ENCODE measurements at regions not wholly inside any gene's neighbourhood (a gene's known extent, or its start where the extent isn't known, plus 50 kb on each side); places are given as distances from the start of the nearest gene placed in this dataset.
A peak's percentile ranks its signal among the peaks of the same experiment; 100 is the strongest.

DNA sequence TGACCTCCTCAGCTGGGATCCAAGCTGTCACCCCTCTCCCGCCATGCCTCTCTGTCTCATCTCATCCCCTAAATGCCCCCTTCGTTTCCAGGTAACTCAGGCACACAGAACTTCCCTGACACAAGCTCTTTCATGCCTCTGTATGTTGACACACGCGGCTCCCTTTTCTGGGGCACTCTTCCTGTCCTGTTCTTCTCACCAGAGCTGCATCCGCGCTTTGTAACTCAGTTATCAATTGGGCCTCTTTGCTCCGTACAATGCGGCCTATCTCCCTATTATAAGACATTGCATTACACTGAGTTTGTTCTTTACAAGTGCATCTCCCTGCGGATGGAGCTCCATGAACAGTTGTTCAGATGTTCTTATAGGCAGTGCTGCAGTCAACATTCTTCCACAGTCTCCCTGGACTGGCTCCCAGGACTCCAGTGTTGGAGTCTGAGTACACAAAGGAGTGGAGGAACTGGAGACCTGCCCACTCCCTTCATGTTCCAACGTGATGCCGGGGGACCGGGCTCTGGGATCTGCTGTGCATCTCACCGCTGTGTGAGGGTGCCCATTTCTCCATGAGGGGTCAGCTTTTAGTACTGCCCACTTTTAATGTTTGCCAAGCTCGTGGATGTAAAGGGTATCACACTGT lies 56.9 kb upstream of the TNS3 start:
- H3K4me1 ChIP-seq (ENCODE audit: insufficient read depth, low read length), result peaks cover 47% of the 10 kb centered on the region
- TF ChIP-seq, protein P1, sequence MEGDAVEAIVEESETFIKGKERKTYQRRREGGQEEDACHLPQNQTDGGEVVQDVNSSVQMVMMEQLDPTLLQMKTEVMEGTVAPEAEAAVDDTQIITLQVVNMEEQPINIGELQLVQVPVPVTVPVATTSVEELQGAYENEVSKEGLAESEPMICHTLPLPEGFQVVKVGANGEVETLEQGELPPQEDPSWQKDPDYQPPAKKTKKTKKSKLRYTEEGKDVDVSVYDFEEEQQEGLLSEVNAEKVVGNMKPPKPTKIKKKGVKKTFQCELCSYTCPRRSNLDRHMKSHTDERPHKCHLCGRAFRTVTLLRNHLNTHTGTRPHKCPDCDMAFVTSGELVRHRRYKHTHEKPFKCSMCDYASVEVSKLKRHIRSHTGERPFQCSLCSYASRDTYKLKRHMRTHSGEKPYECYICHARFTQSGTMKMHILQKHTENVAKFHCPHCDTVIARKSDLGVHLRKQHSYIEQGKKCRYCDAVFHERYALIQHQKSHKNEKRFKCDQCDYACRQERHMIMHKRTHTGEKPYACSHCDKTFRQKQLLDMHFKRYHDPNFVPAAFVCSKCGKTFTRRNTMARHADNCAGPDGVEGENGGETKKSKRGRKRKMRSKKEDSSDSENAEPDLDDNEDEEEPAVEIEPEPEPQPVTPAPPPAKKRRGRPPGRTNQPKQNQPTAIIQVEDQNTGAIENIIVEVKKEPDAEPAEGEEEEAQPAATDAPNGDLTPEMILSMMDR (IDR thresholded peaks at IDR 0.05; ENCODE audit: extremely low read depth, low read depth, low read length), result no peak
- peak; percentile 69 for DNase-seq (ENCODE audit: insufficient read length, low spot score, missing footprints)
- H2AFZ ChIP-seq (ENCODE audit: low read length), result no peak overlapping the region
- H3K79me2 ChIP-seq (ENCODE audit: insufficient read depth, low read length), result no peaks in the 10 kb centered on the region
- H3K36me3 ChIP-seq (ENCODE audit: insufficient read depth, low read length), result no peaks in the 10 kb centered on the region
- no peak overlapping the region for H3K4me3 ChIP-seq (ENCODE audit: insufficient read depth, low read length)
- H3K27me3 ChIP-seq (ENCODE audit: insufficient read depth, low read length), result no peaks in the 10 kb centered on the region
- H3K4me2 ChIP-seq (ENCODE audit: insufficient read depth, low read length), result no peak overlapping the region
- H4K20me1 ChIP-seq (ENCODE audit: insufficient read depth, low read length), result no peaks in the 10 kb centered on the region
- H3K9me3 ChIP-seq (ENCODE audit: low read depth, low read length), result no peaks in the 10 kb centered on the region
- no peak overlapping the region for H3K27ac ChIP-seq (ENCODE audit: low read depth, low read length)

DNA sequence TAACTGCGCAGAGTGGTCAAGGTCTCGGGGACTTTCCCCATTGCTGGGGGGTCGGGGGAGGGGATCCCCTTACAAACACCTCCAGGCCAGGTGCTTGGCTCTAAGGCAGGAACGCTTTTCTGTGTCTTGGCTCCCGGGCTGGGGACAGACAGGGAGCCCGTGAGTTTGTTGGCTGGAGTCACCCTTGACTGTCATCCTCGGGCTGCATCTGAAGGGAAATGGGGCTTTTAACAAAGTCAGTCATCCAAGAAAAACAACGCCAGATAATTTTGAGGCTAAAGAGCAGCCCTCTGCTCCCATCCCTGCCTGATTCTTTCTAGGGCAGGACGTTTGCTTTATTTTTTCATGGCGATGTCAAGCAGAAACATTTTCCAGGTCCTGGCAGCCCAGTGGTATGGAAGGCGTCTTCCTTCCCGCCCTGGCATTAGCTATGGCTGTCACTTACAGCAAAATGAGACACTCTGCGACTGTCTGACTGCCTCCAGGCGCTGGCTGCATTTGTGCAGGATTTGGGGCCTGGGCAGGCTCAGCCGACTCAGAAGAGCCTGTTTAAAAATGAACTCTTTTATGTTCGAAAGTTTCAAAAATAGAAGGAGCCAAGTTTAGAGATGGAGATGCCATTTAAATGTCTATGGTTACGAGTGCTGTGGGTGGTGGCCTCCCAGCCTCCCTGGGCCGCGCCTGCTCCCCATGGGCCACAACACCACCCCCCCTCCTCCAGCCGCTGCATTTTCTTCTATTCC lies 54.7 kb upstream of the TNS3 start:
- peak overlapping the region; percentile 69 for H3K4me2 ChIP-seq (ENCODE audit: insufficient read depth, low read length)

DNA sequence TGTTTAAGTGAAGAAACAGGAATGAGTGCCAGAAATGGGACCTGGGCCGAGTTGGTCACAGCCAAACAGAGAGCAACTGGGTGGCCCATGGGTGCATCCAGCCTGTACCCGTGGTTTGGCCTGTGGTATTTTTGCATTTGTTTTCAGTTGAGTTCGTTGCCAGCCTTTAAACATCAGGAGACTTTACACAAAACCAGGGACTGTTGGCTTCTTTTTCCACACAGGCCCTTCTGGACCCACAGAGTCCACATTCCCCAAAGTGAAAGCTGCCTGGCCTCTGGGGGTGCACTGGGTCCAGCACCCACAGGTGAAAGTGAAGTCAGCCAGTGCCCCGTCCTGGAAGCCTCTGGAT lies 54.1 kb upstream of the TNS3 start:
- DNase-seq (ENCODE audit: insufficient read length, low spot score, missing footprints), result peak; percentile 62
- Histone ChIP-seq H2AFZ (ENCODE audit: low read length) (peak overlapping the region; percentile 88), H3K4me1 (ENCODE audit: insufficient read depth, low read length) (peaks cover 46% of the 10 kb centered on the region), H3K27ac (ENCODE audit: low read depth, low read length) (peak overlapping the region; percentile 74), H3K27me3 (ENCODE audit: insufficient read depth, low read length) (no peaks in the 10 kb centered on the region), H3K4me3 (ENCODE audit: insufficient read depth, low read length) (peak overlapping the region; percentile 19), H3K9me3 (ENCODE audit: low read depth, low read length) (no peaks in the 10 kb centered on the region), H3K36me3 (ENCODE audit: insufficient read depth, low read length) (no peaks in the 10 kb centered on the region), H3K4me2 (ENCODE audit: insufficient read depth, low read length) (peak overlapping the region; percentile 69), H3K79me2 (ENCODE audit: insufficient read depth, low read length) (no peaks in the 10 kb centered on the region), H4K20me1 (ENCODE audit: insufficient read depth, low read length) (no peaks in the 10 kb centered on the region)
- TF ChIP-seq, protein P1 (IDR thresholded peaks at IDR 0.05; ENCODE audit: extremely low read depth, low read depth, low read length), result no peak

More for the DNA sequence above, 54.7 kb upstream of the TNS3 start:
- no peaks in the 10 kb centered on the region for H3K27me3 ChIP-seq (ENCODE audit: insufficient read depth, low read length)
- TF ChIP-seq, protein P1 (IDR thresholded peaks at IDR 0.05; ENCODE audit: extremely low read depth, low read depth, low read length), result no peak
- no peaks in the 10 kb centered on the region for H3K79me2 ChIP-seq (ENCODE audit: insufficient read depth, low read length)
- H3K27ac ChIP-seq (ENCODE audit: low read depth, low read length), result peak overlapping the region; percentile 74
- H3K9me3 ChIP-seq (ENCODE audit: low read depth, low read length), result no peaks in the 10 kb centered on the region
- H2AFZ ChIP-seq (ENCODE audit: low read length), result peak overlapping the region; percentile 88
- DNase-seq (ENCODE audit: insufficient read length, low spot score, missing footprints), result no peak
- H3K36me3 ChIP-seq (ENCODE audit: insufficient read depth, low read length), result no peaks in the 10 kb centered on the region
- peak overlapping the region; percentile 19 for H3K4me3 ChIP-seq (ENCODE audit: insufficient read depth, low read length)
- peaks cover 47% of the 10 kb centered on the region for H3K4me1 ChIP-seq (ENCODE audit: insufficient read depth, low read length)
- H4K20me1 ChIP-seq (ENCODE audit: insufficient read depth, low read length), result no peaks in the 10 kb centered on the region

All from osteoblast (primary cell).